ENCODE measurements at regions not wholly inside any gene's neighbourhood (a gene's known extent, or its start where the extent isn't known, plus 50 kb on each side); places are given as distances from the start of the nearest gene placed in this dataset.

GRCh38 chr9:28318515-28318914 is 745.2 kb upstream of the C9orf72 start:
- Histone ChIP-seq H3F3A (ENCODE audit: insufficient read depth, low read depth) (no peaks in the 10 kb centered on the region), H3K9me3 (ENCODE audit: insufficient read depth, low read depth) (no peaks in the 10 kb centered on the region), H4K20me1 (ENCODE audit: insufficient read depth) (no peaks in the 10 kb centered on the region), H3K27me3 (ENCODE audit: insufficient read depth, low read depth) (no peaks in the 10 kb centered on the region), H3K4me3 (no peak overlapping the region), H3K9me2 (ENCODE audit: insufficient read depth) (no peaks in the 10 kb centered on the region), H3K4me2 (no peak overlapping the region), H3K27ac (no peak overlapping the region), H3K4me1 (replicated peaks; ENCODE audit: insufficient read depth) (no peaks in the 10 kb centered on the region), H3K79me2 (ENCODE audit: low read depth) (no peaks in the 10 kb centered on the region), H2AFZ (no peak overlapping the region), H3K36me3 (ENCODE audit: low read depth) (no peaks in the 10 kb centered on the region)
- no peak for TF ChIP-seq CTCF (conservative IDR thresholded peaks at IDR 0.05)
- TF ChIP-seq EZH2 (IDR thresholded peaks at IDR 0.05; ENCODE audit: low read depth) = no peak
- DNase-seq = no peak
- CTCF ChIA-PET = no interaction called here
- POLR2A ChIA-PET (ENCODE audit: unreplicated experiment) = no interaction called here
- BruUV-seq (replicated peaks) = no TSS peak
- intact Hi-C loops (cut with micrococcal nuclease; ENCODE audit: unreplicated experiment) = no loop called here

- no peaks in the 10 kb centered on the region for H3F3A ChIP-seq (ENCODE audit: insufficient read depth, low read depth)
- no peak overlapping the region for H3K4me3 ChIP-seq
- TF ChIP-seq EZH2 (IDR thresholded peaks at IDR 0.05; ENCODE audit: low read depth) (no peak), CTCF (conservative IDR thresholded peaks at IDR 0.05) (no peak)
- POLR2A ChIA-PET (ENCODE audit: unreplicated experiment) = no interaction called here
- H3K9me2 ChIP-seq (ENCODE audit: insufficient read depth) = no peaks in the 10 kb centered on the region
- no peaks in the 10 kb centered on the region for H3K9me3 ChIP-seq (ENCODE audit: insufficient read depth, low read depth)
- intact Hi-C loops (cut with micrococcal nuclease; ENCODE audit: unreplicated experiment) = no loop called here
- no peak for DNase-seq
- H3K36me3 ChIP-seq (ENCODE audit: low read depth) = no peaks in the 10 kb centered on the region
- H3K79me2 ChIP-seq (ENCODE audit: low read depth) = no peaks in the 10 kb centered on the region
- no peaks in the 10 kb centered on the region for H3K4me1 ChIP-seq (replicated peaks; ENCODE audit: insufficient read depth)
- no peak overlapping the region for H3K27ac ChIP-seq
- CTCF ChIA-PET = no interaction called here
- H3K4me2 ChIP-seq = no peak overlapping the region
- no TSS peak for BruUV-seq (replicated peaks)
- H3K27me3 ChIP-seq (ENCODE audit: insufficient read depth, low read depth) = no peaks in the 10 kb centered on the region
- H2AFZ ChIP-seq = no peak overlapping the region
- H4K20me1 ChIP-seq (ENCODE audit: insufficient read depth) = no peaks in the 10 kb centered on the region
These were observed 746.7 kb upstream of the C9orf72 start for GRCh38 chr9:28319981-28320380.

- intact Hi-C loops (cut with micrococcal nuclease; ENCODE audit: unreplicated experiment) = no loop called here
- no peak for TF ChIP-seq CTCF (conservative IDR thresholded peaks at IDR 0.05)
- no peak for TF ChIP-seq EZH2 (IDR thresholded peaks at IDR 0.05; ENCODE audit: low read depth)
- CTCF ChIA-PET = no interaction called here
These were observed 747.3 kb upstream of the C9orf72 start for GRCh38 chr9:28320616-28321015.

More at GRCh38 chr9:28320616-28321015, 747.3 kb upstream of the C9orf72 start:
- Histone ChIP-seq H3F3A (ENCODE audit: insufficient read depth, low read depth) (no peaks in the 10 kb centered on the region), H3K4me3 (no peak overlapping the region), H3K36me3 (ENCODE audit: low read depth) (no peaks in the 10 kb centered on the region), H3K27me3 (ENCODE audit: insufficient read depth, low read depth) (no peaks in the 10 kb centered on the region), H3K9me2 (ENCODE audit: insufficient read depth) (no peaks in the 10 kb centered on the region), H3K27ac (no peak overlapping the region), H3K9me3 (ENCODE audit: insufficient read depth, low read depth) (no peaks in the 10 kb centered on the region), H4K20me1 (ENCODE audit: insufficient read depth) (no peaks in the 10 kb centered on the region), H3K4me1 (replicated peaks; ENCODE audit: insufficient read depth) (no peaks in the 10 kb centered on the region), H3K4me2 (no peak overlapping the region), H3K79me2 (ENCODE audit: low read depth) (no peaks in the 10 kb centered on the region), H2AFZ (no peak overlapping the region)
- POLR2A ChIA-PET (ENCODE audit: unreplicated experiment) = no interaction called here
- BruUV-seq (replicated peaks) = no TSS peak
- no peak for DNase-seq

Data from PC-9 (cell line).